ENCODE measurements at regions not wholly inside any gene's neighbourhood (a gene's known extent, or its start where the extent isn't known, plus 50 kb on each side); places are given as distances from the start of the nearest gene placed in this dataset.

GRCh38 chr20:10788877-10789276, 115.1 kb upstream of the JAG1 start:
- DNase-seq (ENCODE audit: extremely low read depth, insufficient read length) = no peak
- TF ChIP-seq, protein P1, sequence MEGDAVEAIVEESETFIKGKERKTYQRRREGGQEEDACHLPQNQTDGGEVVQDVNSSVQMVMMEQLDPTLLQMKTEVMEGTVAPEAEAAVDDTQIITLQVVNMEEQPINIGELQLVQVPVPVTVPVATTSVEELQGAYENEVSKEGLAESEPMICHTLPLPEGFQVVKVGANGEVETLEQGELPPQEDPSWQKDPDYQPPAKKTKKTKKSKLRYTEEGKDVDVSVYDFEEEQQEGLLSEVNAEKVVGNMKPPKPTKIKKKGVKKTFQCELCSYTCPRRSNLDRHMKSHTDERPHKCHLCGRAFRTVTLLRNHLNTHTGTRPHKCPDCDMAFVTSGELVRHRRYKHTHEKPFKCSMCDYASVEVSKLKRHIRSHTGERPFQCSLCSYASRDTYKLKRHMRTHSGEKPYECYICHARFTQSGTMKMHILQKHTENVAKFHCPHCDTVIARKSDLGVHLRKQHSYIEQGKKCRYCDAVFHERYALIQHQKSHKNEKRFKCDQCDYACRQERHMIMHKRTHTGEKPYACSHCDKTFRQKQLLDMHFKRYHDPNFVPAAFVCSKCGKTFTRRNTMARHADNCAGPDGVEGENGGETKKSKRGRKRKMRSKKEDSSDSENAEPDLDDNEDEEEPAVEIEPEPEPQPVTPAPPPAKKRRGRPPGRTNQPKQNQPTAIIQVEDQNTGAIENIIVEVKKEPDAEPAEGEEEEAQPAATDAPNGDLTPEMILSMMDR (IDR thresholded peaks at IDR 0.05; ENCODE audit: insufficient read depth, low read length, poor library complexity, severe bottlenecking) = no peak
- no peaks in the 10 kb centered on the region for H3K36me3 ChIP-seq (ENCODE audit: control insufficient read depth, insufficient read depth, low read length)

GRCh38 chr20:10789386-10789785, 115.6 kb upstream of the JAG1 start:
- no peak for DNase-seq (ENCODE audit: extremely low read depth, insufficient read length)
- H3K36me3 ChIP-seq (ENCODE audit: control insufficient read depth, insufficient read depth, low read length) = no peaks in the 10 kb centered on the region
- no peak overlapping the region for H3K4me3 ChIP-seq (replicated peaks; ENCODE audit: low read depth, low read length)
- TF ChIP-seq, protein P1 (IDR thresholded peaks at IDR 0.05; ENCODE audit: insufficient read depth, low read length, poor library complexity, severe bottlenecking) = no peak
- no peaks in the 10 kb centered on the region for H3K27me3 ChIP-seq (replicated peaks; ENCODE audit: control insufficient read depth, insufficient read depth, low read length)

More at GRCh38 chr20:10788877-10789276, 115.1 kb upstream of the JAG1 start:
- Histone ChIP-seq H3K4me3 (replicated peaks; ENCODE audit: low read depth, low read length) (no peak overlapping the region), H3K27me3 (replicated peaks; ENCODE audit: control insufficient read depth, insufficient read depth, low read length) (no peaks in the 10 kb centered on the region)

DNA sequence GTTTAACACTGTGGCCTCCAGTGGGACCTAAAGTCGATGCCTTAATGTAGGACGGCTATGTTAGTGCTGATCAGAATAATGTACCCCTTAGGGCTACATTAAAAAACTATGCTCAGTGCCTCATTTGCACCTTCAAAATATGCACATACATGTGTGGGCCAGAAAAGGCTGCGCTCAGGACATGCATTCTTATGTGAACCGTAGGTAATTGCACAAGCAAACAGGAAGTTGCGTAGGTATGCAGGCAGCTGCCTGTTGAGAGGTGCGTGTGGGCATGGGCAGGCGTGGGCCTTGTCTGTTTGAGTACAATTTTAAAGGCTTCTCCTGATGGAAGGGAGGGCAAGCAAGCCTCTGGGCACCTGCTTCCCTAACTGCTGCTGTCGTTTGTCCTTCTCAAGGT, 116.2 kb upstream of the JAG1 start:
- TF ChIP-seq, protein P1 (IDR thresholded peaks at IDR 0.05; ENCODE audit: insufficient read depth, low read length, poor library complexity, severe bottlenecking) = no peak
- Histone ChIP-seq H3K4me3 (replicated peaks; ENCODE audit: low read depth, low read length) (no peak overlapping the region), H3K36me3 (ENCODE audit: control insufficient read depth, insufficient read depth, low read length) (no peaks in the 10 kb centered on the region), H3K27me3 (replicated peaks; ENCODE audit: control insufficient read depth, insufficient read depth, low read length) (no peaks in the 10 kb centered on the region)
- DNase-seq (ENCODE audit: extremely low read depth, insufficient read length) = no peak

DNA sequence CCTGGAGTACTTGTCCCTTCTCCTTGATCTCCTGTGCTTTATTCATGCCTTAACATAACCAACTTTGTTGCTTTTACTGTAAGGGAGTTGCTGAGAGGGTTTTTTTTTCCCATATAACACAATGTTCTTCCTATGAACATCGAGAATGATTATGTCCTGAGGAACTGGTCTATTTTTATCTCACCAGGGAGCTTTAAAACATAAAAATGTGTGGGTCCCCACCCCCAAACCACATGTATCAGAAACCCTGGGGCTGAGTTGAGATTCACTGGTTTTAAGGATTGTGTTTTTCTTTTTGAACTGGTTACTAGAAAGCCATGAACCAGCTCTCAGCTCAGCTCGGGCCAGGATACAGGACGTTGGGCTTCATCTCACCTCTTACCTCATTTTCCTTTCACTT, 118.5 kb upstream of the JAG1 start:
- TF ChIP-seq, protein P1 (IDR thresholded peaks at IDR 0.05; ENCODE audit: insufficient read depth, low read length, poor library complexity, severe bottlenecking) = no peak
- DNase-seq (ENCODE audit: extremely low read depth, insufficient read length) = no peak

DNA sequence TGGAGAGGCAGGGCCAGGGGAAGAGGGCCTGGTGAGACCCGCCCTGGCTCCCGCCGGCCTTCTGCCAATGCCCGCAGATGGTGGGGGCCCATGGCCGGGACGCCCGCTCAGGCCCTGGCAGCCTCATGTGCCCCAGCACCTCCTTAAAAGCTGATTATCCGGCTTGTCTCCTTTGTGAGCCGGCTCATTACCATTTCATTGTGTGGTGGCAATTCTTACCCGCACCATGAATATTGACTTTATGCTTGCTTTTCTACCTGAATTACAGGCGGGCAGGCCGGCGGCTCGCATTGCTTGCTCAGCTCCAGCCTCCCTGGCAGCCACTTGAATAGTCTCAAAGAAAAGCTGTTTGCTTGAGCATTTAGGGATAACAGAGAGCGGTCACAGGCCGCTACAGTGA, 120.0 kb upstream of the JAG1 start:
- Histone ChIP-seq H3K27me3 (replicated peaks; ENCODE audit: control insufficient read depth, insufficient read depth, low read length) (no peaks in the 10 kb centered on the region), H3K4me3 (replicated peaks; ENCODE audit: low read depth, low read length) (no peak overlapping the region), H3K36me3 (ENCODE audit: control insufficient read depth, insufficient read depth, low read length) (no peaks in the 10 kb centered on the region)
- TF ChIP-seq, protein P1 (IDR thresholded peaks at IDR 0.05; ENCODE audit: insufficient read depth, low read length, poor library complexity, severe bottlenecking) = no peak
- no peak for DNase-seq (ENCODE audit: extremely low read depth, insufficient read length)

More for the DNA sequence above, 118.5 kb upstream of the JAG1 start:
- no peak overlapping the region for H3K4me3 ChIP-seq (replicated peaks; ENCODE audit: low read depth, low read length)
- no peaks in the 10 kb centered on the region for H3K27me3 ChIP-seq (replicated peaks; ENCODE audit: control insufficient read depth, insufficient read depth, low read length)
- H3K36me3 ChIP-seq (ENCODE audit: control insufficient read depth, insufficient read depth, low read length) = no peaks in the 10 kb centered on the region

DNA sequence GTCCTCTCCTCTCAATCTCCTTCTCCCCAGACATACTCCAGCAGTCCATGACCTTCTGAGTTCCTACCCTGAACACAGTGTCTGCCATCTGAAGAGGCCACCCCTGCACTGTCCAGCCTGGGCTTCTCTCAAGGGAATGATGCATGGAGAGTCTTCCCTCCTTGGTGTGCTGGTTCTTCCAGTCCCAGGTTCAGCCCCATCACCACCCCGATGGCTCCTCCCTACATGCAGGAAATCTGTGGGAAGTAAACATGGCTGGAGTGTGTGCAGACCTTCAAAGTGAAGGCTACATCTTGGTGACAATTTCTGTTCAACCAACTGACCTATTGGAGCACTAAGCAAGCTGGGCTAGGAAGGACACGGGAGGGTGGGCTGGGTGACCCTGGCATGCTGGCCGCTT, 121.0 kb upstream of the JAG1 start:
- DNase-seq (ENCODE audit: extremely low read depth, insufficient read length) = no peak
- TF ChIP-seq, protein P1 (IDR thresholded peaks at IDR 0.05; ENCODE audit: insufficient read depth, low read length, poor library complexity, severe bottlenecking) = no peak
- no peak overlapping the region for H3K4me3 ChIP-seq (replicated peaks; ENCODE audit: low read depth, low read length)
- no peaks in the 10 kb centered on the region for H3K36me3 ChIP-seq (ENCODE audit: control insufficient read depth, insufficient read depth, low read length)
- no peaks in the 10 kb centered on the region for H3K27me3 ChIP-seq (replicated peaks; ENCODE audit: control insufficient read depth, insufficient read depth, low read length)
